ENCODE measurements at regions not wholly inside any gene's neighbourhood (a gene's known extent, or its start where the extent isn't known, plus 50 kb on each side); places are given as distances from the start of the nearest gene placed in this dataset.

DNA sequence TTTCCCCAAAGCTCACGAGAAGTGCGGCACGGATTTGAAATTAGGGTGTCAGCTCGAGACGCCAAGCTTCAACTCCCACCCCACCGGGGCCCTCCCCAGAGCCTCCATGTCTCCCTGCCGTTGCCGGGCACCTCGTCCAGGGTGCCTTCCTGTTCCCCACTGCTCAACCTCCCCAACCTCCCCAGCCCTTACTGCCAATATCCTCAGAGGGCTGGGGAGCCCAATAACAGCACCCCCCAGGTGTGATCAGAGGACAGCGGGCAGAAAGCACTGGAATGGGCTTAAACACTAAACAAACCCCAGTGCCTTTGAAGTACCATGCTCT is 1336.4 kb downstream of the TBC1D22A start:
- Histone ChIP-seq H3K4ac (ENCODE audit: low read depth, low read length) (no peak overlapping the region), H4K91ac (ENCODE audit: insufficient read depth, low read depth, low read length) (no peak overlapping the region), H3K9me3 (ENCODE audit: control insufficient read depth, insufficient read depth, low read length) (peaks cover 52% of the 10 kb centered on the region), H3K27ac (ENCODE audit: insufficient read depth, low read length) (no peak overlapping the region), H2AK9ac (replicated peaks; ENCODE audit: low read depth, low read length, poor library complexity) (no peak overlapping the region), H4K8ac (ENCODE audit: low read depth in 2 of 2, low read length in 2 of 2) (no peak overlapping the region), H4K5ac (ENCODE audit: low read depth, low read length) (no peak overlapping the region), H3K27me3 (ENCODE audit: control insufficient read depth, insufficient read depth, low read length) (no peaks in the 10 kb centered on the region), H3K4me1 (ENCODE audit: control insufficient read depth, insufficient read depth, low read length) (no peaks in the 10 kb centered on the region), H2BK20ac (ENCODE audit: low read depth, low read length) (no peak overlapping the region), H4K20me1 (ENCODE audit: insufficient read depth, low read length) (no peaks in the 10 kb centered on the region), H3K36me3 (ENCODE audit: control insufficient read depth, insufficient read depth, low read length) (no peaks in the 10 kb centered on the region), H3K9me1 (ENCODE audit: insufficient read depth, low read length) (no peaks in the 10 kb centered on the region), H3K9ac (ENCODE audit: low read depth, low read length) (no peak overlapping the region), H2BK120ac (ENCODE audit: low read depth, low read length) (no peak overlapping the region), H2AK5ac (ENCODE audit: low read depth, low read length) (no peak overlapping the region), H3K56ac (ENCODE audit: extremely low read depth, insufficient read depth, low read length) (no peak overlapping the region), H2AFZ (replicated peaks; ENCODE audit: low read length, poor library complexity) (no peak overlapping the region), H3K4me3 (ENCODE audit: insufficient read depth, low read depth, low read length) (no peak overlapping the region), H3K4me2 (ENCODE audit: low read depth, low read length) (no peak overlapping the region), H3K79me1 (ENCODE audit: low read depth in 1 of 2, low read length in 2 of 2) (no peaks in the 10 kb centered on the region), H3K23ac (ENCODE audit: low read depth, low read length) (no peak overlapping the region), H2BK5ac (ENCODE audit: low read depth, low read length, poor library complexity, severe bottlenecking) (no peak overlapping the region), H3K14ac (replicated peaks; ENCODE audit: low read depth, low read length) (no peak overlapping the region), H3K18ac (ENCODE audit: low read depth, low read length) (no peak overlapping the region), H2BK15ac (ENCODE audit: low read depth, low read length) (no peak overlapping the region)
- in situ Hi-C loops (cut with MboI; ENCODE audit: low sequenced_read_pairs) (no loop called here), dilution Hi-C loops (cut with HindIII; ENCODE audit: low sequenced_read_pairs, unreplicated experiment) (no loop called here), intact Hi-C loops (cut with micrococcal nuclease) (no loop called here)
- TF ChIP-seq MXI1 (IDR thresholded peaks at IDR 0.05; ENCODE audit: borderline replicate concordance, low read depth, low read length) (no peak), CTCF (conservative IDR thresholded peaks at IDR 0.05; ENCODE audit: low read depth, low read length) (no peak), BHLHE40 (IDR thresholded peaks at IDR 0.05; ENCODE audit: low read depth, low read length) (no peak), NFE2L2 (IDR thresholded peaks at IDR 0.05; ENCODE audit: low read depth, low read length) (no peak), ELK1 (IDR thresholded peaks at IDR 0.05; ENCODE audit: borderline replicate concordance, low read depth, low read length) (no peak), SMC3 (IDR thresholded peaks at IDR 0.05; ENCODE audit: low read depth, low read length) (no peak), MAZ (IDR thresholded peaks at IDR 0.05; ENCODE audit: borderline replicate concordance, low read depth, low read length) (no peak), RFX5 (IDR thresholded peaks at IDR 0.05; ENCODE audit: low read depth, low read length) (no peak), CEBPB (IDR thresholded peaks at IDR 0.05; ENCODE audit: low read depth, low read length) (no peak)
- BruUV-seq (replicated peaks) = no TSS peak
- ATAC-seq (ENCODE audit: low read depth) = no peak
- ChIA-PET CTCF (no interaction called here), POLR2A (ENCODE audit: unreplicated experiment) (no interaction called here)
- WGBS, 2 experiments (ENCODE audit: extremely low coverage in 2 of 2, insufficient read length in 1 of 2) = 93% methylated on average over 3 of the region's 10 CpGs; no CpG with 5 or more reads in 1 of the 2 experiments
- DNase-seq = no peak

Data from IMR-90 (cell line).